ENCODE measurements at regions not wholly inside any gene's neighbourhood (a gene's known extent, or its start where the extent isn't known, plus 50 kb on each side); places are given as distances from the start of the nearest gene placed in this dataset.

DNA sequence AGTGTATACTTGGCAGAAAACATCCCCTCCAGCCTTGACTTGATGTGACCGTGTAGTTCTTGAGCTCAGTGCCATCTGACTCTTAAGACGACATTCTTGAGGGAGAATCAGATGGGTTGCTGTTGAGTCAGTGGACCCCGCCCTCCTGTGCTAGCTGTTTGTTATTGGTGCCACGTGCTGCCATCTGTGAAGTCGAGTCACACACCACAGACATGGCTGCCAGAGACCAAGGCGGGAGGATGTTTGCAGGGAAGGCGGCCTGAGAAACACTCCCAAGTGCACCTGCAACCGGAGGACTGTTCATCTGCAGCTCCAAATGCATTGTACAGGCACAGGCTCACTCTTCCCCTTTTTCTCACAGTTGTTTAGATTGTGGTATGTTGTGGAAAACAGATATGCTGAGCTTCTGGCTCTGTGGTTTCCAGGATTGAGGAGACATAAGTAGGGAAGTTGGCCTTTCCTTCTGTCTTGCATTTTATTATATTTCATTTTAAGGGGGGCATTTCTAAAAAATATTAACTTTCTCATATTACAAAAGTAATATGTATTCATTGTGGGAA, 345.3 kb upstream of the ZFP64 start:
- no peak for ATAC-seq
- no peak for DNase-seq
- Mint-ChIP-seq H3K27me3 (peaks cover 8% of the 10 kb centered on the region), H3K4me1 (no peaks in the 10 kb centered on the region), H3K9me3 (no peaks in the 10 kb centered on the region), H3K4me3 (no peak overlapping the region), H3K27ac (peak overlapping the region in 1 of 2 donors; percentile 29)

DNA sequence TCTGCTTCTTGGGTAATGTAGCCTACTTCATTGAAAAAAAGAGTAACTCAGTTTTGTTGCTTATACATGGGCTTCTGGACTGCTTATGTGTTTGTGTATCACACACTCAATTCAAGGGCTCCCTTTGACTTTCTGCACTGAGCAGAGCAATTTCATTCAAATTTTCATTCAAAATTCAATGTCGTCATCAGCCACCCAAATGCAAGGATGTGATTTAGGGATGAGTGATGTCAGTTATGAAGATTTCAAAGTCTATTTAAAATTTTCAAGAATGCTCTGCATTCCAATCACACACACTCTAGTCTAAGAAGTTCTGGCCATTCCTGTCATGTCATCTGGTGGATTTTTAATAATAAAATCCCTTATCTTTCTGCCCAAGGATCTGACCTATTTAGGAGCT, 344.5 kb upstream of the ZFP64 start:
- ATAC-seq (no peak), DNase-seq (no peak)
- H3K9me3 Mint-ChIP-seq = no peaks in the 10 kb centered on the region
- no peak overlapping the region for H3K27ac Mint-ChIP-seq
- H3K4me3 Mint-ChIP-seq = no peak overlapping the region
- peaks cover 3% of the 10 kb centered on the region for H3K27me3 Mint-ChIP-seq
- H3K4me1 Mint-ChIP-seq = no peaks in the 10 kb centered on the region

DNA sequence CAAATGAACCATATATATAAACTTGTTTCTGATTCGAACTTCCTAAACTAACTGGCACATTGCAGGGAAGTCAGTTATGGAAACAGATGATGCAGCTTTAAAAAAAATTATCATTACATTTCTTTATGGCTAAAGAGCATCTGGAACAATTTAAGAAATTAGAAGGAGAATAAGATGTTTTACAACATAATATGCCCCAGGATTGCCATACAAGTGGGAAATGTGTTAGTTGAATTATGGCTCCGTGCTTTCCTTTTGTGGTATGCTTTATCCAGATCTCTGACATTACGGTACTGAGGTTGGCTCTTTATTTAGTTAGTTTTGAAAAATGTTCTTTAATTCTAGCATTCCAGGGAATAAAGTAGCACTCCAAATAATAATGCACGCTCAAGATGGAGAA, 343.0 kb upstream of the ZFP64 start:
- no peaks in the 10 kb centered on the region for H3K4me1 Mint-ChIP-seq
- no peaks in the 10 kb centered on the region for H3K27me3 Mint-ChIP-seq
- DNase-seq (no peak), ATAC-seq (no peak)
- no peaks in the 10 kb centered on the region for H3K9me3 Mint-ChIP-seq
- H3K27ac Mint-ChIP-seq = peak overlapping the region in 1 of 2 donors; percentile 7
- no peak overlapping the region for H3K4me3 Mint-ChIP-seq

DNA sequence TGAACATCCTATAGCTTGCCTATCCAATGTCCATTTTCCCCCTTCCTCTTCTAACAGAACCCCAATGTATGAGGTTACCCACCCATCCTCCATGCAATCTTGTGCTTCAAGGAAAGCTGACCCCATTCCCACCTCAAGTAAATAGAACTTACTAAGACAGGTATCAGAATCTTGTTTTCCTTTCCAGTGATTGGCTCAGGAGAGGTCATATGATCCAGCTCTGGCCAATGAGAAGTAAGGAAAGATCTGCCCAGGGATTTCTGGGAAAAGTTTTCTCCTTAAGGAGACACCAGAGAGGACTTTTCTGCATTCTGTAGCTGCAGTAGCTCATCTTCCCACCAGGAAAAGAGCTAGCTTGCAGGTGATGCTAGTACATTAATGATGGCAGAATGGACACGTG, 341.8 kb upstream of the ZFP64 start:
- Mint-ChIP-seq H3K4me3 (no peak overlapping the region), H3K4me1 (no peaks in the 10 kb centered on the region), H3K9me3 (no peaks in the 10 kb centered on the region), H3K27me3 (no peaks in the 10 kb centered on the region), H3K27ac (no peak overlapping the region)
- ATAC-seq = no peak
- no peak for DNase-seq

DNA sequence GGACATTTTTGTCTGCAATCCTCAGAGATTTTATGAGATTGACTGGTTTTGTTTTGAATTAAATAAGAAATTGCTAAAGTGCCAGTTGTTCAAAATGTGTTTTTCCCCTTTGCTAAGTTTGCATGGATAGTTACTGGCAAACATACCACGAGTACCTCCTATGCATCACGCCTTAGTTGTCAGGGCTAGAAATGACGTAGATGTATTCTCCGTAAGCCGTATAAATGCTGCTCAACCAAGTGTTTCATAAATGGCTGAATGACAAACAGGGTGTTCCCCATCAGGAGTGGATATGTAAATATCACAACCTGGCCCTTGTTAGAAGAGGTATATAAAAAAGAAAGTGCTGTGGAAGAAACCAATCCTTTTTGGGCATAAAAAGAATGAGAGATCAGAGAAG, 341.1 kb upstream of the ZFP64 start:
- H3K27me3 Mint-ChIP-seq = no peaks in the 10 kb centered on the region
- no peaks in the 10 kb centered on the region for H3K9me3 Mint-ChIP-seq
- DNase-seq (no peak), ATAC-seq (no peak)
- no peak overlapping the region for H3K4me3 Mint-ChIP-seq
- no peak overlapping the region for H3K27ac Mint-ChIP-seq
- H3K4me1 Mint-ChIP-seq = no peaks in the 10 kb centered on the region

DNA sequence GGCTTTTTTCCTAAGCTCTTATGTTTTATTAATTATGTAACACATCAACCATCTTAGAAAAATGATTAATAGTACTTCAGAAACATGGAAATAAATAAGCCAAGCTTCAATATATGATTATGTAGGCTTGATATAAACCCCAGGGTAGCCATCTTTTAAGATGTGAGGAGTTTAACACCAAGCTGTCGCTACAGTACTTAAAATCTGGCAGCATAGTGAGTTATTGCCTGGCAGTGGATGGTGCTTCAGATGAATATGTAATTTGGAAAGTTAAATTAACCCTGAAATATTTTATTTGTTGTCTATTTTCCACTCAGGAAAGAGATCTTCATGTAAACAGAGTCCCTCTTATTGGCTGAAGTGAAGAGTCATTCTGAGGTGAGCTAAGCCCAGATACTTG, 339.0 kb upstream of the ZFP64 start:
- H3K4me3 Mint-ChIP-seq = no peak overlapping the region
- no peak for ATAC-seq
- no peaks in the 10 kb centered on the region for H3K27me3 Mint-ChIP-seq
- no peak overlapping the region for H3K27ac Mint-ChIP-seq
- no peaks in the 10 kb centered on the region for H3K4me1 Mint-ChIP-seq
- DNase-seq = no peak
- no peaks in the 10 kb centered on the region for H3K9me3 Mint-ChIP-seq

DNA sequence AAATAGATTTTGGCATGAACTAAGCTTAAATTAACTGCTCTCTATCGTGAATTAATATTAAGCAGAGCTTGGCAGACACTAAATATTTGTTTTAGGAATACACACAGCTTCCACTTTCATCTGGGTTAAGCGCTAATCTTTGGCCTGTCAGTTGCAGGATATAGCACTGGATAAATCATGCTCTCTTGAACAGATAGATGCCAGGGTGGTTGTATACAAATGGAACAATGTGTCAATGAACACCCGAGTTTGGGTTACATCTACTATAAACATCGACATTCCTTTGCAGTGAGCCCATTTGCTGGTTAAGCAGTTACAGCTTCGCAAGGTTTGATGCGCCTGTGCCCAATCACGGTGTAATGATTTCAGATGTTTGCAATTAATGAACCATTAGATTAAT, 338.2 kb upstream of the ZFP64 start:
- no peaks in the 10 kb centered on the region for H3K4me1 Mint-ChIP-seq
- no peaks in the 10 kb centered on the region for H3K27me3 Mint-ChIP-seq
- DNase-seq (no peak), ATAC-seq (no peak)
- H3K9me3 Mint-ChIP-seq = no peaks in the 10 kb centered on the region
- no peak overlapping the region for H3K27ac Mint-ChIP-seq
- no peak overlapping the region for H3K4me3 Mint-ChIP-seq

DNA sequence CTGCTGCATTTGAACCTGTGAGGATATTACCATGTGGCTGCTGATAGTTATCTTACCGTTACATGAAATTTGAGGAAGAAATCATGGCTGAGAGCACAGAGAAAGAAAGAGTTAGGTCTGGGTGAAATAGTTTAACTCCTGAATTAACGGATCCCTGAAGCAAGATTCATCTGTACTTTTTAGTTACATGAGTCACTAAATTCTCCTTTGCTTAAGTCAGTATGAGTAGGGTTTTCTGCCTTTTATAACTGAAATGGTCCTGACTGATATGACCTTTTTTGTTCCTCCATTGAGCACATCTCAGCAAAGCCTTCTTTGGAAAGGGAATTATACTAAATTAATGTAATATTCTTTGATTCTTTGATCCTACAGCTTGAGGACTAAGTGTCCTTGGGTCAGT, 333.3 kb upstream of the ZFP64 start:
- Mint-ChIP-seq H3K4me1 (no peaks in the 10 kb centered on the region), H3K9me3 (peaks cover 4 to 8% of the 10 kb centered on the region in 2 donors), H3K27ac (no peak overlapping the region), H3K4me3 (no peak overlapping the region), H3K27me3 (no peaks in the 10 kb centered on the region)
- no peak for ATAC-seq
- DNase-seq = no peak

DNA sequence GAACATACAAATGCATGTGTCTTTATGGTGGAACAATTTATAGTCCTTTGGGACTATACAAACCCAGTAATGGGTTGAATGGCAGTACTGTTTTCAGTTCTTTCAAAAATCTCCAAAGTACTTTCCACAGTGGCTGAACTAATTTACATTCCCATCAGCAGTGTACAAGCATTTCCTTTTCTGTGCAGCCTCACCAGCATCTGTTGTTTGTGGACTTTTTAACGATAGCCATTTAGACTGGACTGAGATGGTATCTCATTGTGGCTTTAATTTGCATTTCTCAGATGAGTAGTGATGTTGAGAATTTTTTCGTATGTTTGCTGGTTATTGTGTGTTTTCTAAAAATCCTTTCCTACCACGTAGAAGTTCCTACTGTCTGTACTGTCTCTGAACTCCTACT, 327.2 kb upstream of the ZFP64 start:
- Mint-ChIP-seq H3K4me1 (no peaks in the 10 kb centered on the region), H3K27ac (no peak overlapping the region), H3K4me3 (no peak overlapping the region), H3K27me3 (peaks cover 5% of the 10 kb centered on the region), H3K9me3 (peaks cover 7 to 25% of the 10 kb centered on the region in 2 donors)
- DNase-seq (no peak), ATAC-seq (no peak)

DNA sequence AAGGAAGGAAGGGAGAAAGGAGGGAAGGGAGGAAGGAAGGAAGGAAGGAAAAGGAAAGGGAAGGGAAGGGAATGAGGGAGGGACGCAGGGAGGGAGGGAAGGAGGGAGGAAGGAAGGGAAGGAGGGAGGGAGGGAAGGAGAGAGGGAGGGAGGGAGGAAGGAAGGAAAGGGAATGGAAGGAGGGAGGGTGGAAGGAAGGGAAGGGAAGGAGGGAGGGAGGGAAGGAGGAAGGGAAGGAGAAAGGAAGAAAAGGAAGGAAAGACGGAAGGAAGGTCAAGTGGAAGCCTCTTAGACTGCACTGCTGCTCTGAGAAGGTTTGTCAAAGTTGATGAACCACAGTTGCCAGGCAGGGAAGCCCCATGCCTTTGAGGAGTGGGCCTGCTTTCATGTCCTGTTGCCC, 324.3 kb upstream of the ZFP64 start:
- DNase-seq = no peak
- H3K4me3 Mint-ChIP-seq = no peak overlapping the region
- peaks cover 5% of the 10 kb centered on the region for H3K27me3 Mint-ChIP-seq
- H3K9me3 Mint-ChIP-seq = peaks cover 4 to 17% of the 10 kb centered on the region in 2 donors
- no peaks in the 10 kb centered on the region for H3K4me1 Mint-ChIP-seq
- H3K27ac Mint-ChIP-seq = no peak overlapping the region
- ATAC-seq = no peak

DNA sequence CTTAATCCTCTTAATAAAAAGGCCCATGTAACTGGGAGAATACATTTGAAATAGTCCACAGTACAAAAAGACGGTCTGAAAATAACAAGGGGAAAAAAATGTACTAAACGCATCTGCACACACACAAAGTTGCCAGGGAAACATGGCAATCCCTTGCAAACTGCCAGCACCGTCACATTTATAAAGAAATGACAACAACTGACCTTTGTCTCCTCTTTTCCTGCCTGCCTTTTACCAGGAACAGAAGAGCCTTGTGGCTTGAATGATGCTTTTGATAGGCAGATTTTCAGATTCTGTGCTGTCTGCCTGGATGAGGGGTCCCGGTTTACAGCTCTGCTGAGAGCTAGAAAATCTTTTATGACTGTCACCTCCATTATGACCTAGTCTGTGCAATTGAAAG, 308.6 kb upstream of the ZFP64 start:
- peaks cover under 1 to 6% of the 10 kb centered on the region in 2 donors for H3K9me3 Mint-ChIP-seq
- ATAC-seq = no peak
- H3K27ac Mint-ChIP-seq = no peak overlapping the region
- no peaks in the 10 kb centered on the region for H3K4me1 Mint-ChIP-seq
- H3K27me3 Mint-ChIP-seq = no peaks in the 10 kb centered on the region
- no peak overlapping the region for H3K4me3 Mint-ChIP-seq
- DNase-seq = no peak

DNA sequence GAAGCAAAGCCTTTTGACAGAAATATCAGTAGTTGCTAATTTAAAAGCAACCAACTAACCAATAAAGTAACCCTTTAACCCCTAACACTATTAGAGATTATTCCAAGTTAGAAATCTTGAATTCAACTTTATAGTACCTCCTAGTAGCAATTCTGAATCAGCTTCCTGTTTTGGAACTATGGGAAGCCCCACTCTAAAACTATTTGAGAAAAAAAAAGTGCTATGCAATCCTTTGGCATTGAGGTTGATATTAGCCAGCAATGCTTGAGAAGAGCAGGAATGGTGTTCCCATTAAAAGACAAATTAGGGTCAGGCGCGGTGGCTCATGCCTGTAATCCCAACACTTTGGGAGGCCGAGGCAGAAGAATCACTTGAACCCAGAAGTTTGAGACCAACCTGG, 306.2 kb upstream of the ZFP64 start:
- no peak overlapping the region for H3K4me3 Mint-ChIP-seq
- no peak for ATAC-seq
- no peaks in the 10 kb centered on the region for H3K9me3 Mint-ChIP-seq
- DNase-seq = no peak
- H3K4me1 Mint-ChIP-seq = peaks cover 19% of the 10 kb centered on the region
- no peak overlapping the region for H3K27ac Mint-ChIP-seq
- no peaks in the 10 kb centered on the region for H3K27me3 Mint-ChIP-seq

DNA sequence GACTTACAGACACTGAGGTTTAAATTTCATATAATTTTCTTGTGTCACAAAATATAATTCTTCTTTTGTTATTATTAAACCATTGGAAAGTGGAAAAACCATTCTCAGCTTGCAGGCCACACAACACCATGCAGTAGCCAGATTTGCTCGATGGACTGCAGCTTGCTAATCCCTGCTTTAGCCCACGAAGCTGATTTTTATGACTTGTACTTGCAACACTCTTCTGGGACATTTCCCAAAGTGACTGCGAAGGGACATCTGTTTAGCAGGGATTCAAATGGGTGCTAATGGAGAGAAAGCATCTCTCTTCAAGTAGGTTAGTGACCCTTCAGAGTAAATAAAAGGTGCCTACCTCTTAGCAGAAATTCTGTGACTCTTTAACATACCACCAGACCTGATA, 304.6 kb upstream of the ZFP64 start:
- H3K4me1 Mint-ChIP-seq = peaks cover 20% of the 10 kb centered on the region
- no peak overlapping the region for H3K4me3 Mint-ChIP-seq
- no peaks in the 10 kb centered on the region for H3K27me3 Mint-ChIP-seq
- ATAC-seq = no peak
- no peak for DNase-seq
- H3K27ac Mint-ChIP-seq = no peak overlapping the region
- H3K9me3 Mint-ChIP-seq = peaks cover 0 to 2% of the 10 kb centered on the region in 2 donors

DNA sequence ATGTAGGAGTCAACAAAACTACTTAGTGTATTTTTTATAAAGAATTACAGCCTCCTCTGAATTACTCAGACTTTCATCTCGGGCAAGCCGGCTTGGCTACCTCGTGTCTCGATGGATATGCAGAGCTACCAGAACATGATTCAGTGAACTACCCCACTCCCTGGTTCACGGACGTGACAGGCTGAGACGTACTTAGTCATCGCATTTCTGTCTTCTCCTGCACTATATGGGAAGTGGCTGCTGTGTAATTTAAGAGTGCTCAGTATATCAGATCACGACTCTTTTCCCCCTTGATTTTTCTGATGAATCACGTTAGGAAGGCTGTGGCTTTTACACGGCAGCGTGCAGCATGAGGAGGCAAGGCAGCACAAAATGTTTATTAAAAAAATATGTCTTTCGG, 302.7 kb upstream of the ZFP64 start:
- Mint-ChIP-seq H3K4me1 (peaks cover 20% of the 10 kb centered on the region), H3K27ac (peak overlapping the region in 1 of 2 donors; percentile 12), H3K4me3 (peak overlapping the region; percentile 60 to 63), H3K27me3 (no peaks in the 10 kb centered on the region), H3K9me3 (peaks cover 0 to 8% of the 10 kb centered on the region in 2 donors)
- ATAC-seq (peak; percentile 96), DNase-seq (peak; percentile 13 to 36)

DNA sequence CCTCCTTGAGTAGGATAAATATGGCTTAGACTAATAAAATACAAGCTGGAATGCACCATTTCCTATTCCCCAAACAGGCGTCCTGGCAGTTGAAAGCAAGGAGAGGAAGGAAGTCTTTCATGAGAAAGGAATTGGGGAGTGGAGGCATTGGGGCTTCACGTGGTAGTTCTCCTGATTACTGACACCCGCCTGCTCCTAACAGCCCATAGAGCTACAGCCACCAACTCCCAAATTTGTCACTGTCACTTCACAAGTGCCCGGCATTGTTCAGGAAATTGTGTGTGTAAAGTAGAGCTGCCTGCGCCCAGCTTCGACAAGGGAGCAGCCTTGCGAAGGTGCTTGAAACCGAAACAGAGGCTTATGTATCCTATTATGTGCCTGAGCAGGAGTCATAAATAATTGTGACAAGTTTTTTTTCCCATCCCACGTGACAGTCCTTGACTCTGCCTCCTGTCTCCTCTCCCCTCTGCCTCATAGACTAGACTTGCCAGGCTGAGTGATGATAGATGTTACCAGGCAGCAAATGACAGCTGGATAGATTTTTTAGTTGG, 301.7 kb upstream of the ZFP64 start:
- Mint-ChIP-seq H3K4me1 (peaks cover 20% of the 10 kb centered on the region), H3K27ac (peak overlapping the region in 1 of 2 donors; percentile 31), H3K27me3 (no peaks in the 10 kb centered on the region), H3K4me3 (peak overlapping the region; percentile 41 to 52), H3K9me3 (peaks cover 0 to 8% of the 10 kb centered on the region in 2 donors)
- peak; percentile 62 for ATAC-seq
- peak in 1 of 2 donors; percentile 1 for DNase-seq

DNA sequence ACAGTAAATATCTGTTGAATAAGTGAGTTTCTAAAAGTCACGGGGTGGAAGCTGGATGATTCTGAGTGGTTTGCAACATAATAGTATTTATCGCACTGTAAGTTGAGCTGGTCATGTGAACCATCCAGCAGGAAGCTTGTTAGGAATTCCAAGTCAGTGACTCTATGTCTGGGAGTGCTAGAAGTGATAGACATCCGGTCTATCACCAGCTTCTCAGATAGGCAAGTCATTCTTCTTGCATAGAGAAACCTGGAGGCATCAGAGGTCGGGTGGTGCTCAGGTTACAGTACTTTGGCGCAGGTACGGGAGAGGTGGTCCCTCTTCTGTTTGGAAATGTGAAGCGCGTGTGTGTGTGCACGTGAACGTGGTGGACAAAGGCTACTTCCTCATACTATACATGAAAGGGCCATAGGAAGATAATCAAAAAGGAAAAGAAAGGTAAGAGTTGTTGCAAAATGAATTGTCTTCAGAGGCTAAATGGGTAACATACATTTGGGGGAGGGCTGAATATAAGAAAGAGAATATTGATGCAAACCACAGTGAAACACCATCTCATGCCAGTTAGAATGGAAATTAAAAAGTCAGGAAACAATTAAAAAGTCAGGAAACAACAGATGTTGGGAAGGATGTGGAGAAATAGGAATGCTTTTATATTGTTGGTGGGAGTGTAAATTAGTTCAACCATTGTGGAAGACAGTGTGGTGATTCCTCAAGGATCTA, 299.3 kb upstream of the ZFP64 start:
- Mint-ChIP-seq H3K4me3 (no peak overlapping the region), H3K27ac (no peak overlapping the region), H3K9me3 (peaks cover 0 to 8% of the 10 kb centered on the region in 2 donors), H3K27me3 (no peaks in the 10 kb centered on the region), H3K4me1 (peaks cover 20% of the 10 kb centered on the region)
- ATAC-seq (no peak), DNase-seq (no peak)
